ENCODE measurements at regions not wholly inside any gene's neighbourhood (a gene's known extent, or its start where the extent isn't known, plus 50 kb on each side); places are given as distances from the start of the nearest gene placed in this dataset.
"Not testable (repeated sequence)": the region's sequence is repeated elsewhere in the genome, so short reads cannot be mapped to it uniquely, and the experiment has no call there.

DNA sequence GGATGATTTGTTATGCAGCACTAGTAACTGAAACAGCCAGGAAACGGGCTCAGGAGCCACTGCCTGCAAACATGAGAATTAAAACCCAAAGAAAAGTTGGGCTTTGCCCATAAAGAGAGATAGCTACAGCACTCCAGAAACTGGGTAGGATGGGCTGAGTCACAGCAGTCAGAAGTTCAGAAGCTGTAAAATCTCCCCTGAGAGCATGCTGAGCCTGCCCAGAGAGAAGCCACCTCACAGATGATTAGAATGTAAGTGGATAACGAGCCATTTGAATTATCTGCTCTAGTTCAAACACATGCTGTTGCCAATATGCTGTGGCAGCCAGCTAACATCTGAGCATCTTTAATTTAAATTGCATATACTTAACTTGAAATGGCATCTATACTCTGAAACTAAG, 388.1 kb upstream of the ACVR2A start:
- DNase-seq = no peak

GRCh38 chr2:147451902-147452515, 392.8 kb upstream of the ACVR2A start:
- no peak for DNase-seq

- peak; percentile 56 for DNase-seq
Measured at GRCh38 chr2:147450661-147451510, 393.9 kb upstream of the ACVR2A start.

DNA sequence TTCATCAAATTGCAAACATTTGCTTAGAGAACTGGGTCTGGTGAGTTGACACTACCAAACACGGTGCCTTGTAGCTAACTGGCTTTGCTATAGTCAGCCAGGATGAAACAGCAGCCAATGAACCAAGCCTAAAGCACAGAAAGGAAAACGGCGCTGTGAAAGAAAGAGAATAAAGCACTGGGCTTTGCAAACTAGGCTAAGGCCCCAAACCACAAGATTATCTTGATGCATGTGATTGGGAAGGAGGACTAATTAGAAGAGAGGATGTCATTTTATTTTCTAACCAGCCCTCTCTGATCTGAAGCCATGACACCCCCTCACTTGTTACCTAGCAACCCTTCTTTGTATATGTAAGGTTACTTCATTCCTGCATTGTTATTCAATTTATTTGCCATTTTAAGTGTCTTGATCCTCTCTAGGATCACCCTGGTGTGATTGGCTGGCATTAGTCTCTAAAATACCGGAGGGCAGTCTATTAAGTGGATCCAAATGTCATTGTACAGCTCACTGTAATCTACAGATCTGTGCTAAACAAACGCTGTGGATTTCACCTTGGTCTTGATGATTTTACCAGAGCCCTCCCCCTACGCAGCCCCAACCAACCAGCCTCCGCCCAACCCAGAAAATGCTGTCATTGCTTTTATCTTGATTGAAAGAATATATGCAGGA, 395.4 kb upstream of the ACVR2A start:
- peak; percentile 76 for DNase-seq

GRCh38 chr2:147442816-147443215, 402.0 kb upstream of the ACVR2A start:
- DNase-seq = no peak

DNA sequence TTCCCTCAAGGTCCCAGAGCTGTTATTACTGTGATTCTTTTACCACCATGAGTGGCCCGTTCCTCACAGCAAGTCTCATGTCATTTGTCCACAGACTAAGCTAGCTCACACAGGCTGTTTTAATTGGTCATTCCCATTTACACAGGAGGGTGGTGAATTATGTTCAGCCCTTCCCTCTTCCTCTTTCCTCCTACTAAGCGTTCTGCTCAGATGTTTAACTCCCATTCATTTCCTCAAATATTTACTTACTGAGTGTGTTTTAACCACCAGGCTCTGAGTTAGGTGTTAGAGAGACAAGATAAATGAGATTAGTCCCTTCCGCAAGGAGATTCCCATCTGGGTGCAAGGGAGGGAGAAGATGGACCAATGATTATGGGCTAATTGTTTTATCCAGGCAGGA, 403.6 kb upstream of the ACVR2A start:
- DNase-seq = peak; percentile 76

DNA sequence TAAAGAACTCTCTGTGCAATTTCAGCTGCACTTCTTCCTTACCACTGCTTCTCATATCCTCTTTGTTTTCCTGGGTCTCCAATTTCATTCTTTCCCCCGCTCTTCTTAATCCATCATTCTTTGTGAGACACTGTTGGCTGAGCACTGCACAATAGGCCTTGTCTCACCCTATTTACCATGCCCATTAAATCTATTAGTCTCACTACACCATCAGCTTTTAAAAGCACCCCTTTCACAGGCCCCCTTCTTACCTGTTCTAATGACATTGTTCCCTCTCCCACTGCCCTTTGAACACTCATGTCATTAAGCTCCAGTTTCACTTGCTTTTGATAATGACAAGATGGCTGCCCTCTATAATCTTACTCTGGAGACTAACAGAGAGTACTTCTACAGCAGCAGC, 404.1 kb upstream of the ACVR2A start:
- peak; percentile 83 for DNase-seq

DNA sequence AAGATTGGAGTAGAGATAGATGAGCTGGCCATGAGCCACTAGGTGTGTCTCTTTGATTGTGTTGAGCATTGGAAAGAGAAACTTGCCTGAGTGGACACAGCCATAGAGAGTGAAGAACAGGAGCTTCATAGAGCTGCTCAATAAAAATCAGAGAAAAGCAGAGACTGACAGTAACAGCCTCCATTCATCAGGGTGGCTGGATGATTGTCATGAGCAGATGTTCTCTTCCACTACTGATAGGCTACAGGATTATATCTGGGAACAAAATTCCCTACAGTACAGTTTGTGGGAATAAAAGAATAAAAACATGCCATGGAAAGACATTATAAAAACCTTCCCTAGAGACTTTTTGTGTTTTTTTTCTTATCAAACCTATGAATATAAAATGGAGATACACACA, 404.8 kb upstream of the ACVR2A start:
- no peak for DNase-seq

- no peak for DNase-seq
Measured at GRCh38 chr2:147438882-147439281, 405.9 kb upstream of the ACVR2A start.

DNA sequence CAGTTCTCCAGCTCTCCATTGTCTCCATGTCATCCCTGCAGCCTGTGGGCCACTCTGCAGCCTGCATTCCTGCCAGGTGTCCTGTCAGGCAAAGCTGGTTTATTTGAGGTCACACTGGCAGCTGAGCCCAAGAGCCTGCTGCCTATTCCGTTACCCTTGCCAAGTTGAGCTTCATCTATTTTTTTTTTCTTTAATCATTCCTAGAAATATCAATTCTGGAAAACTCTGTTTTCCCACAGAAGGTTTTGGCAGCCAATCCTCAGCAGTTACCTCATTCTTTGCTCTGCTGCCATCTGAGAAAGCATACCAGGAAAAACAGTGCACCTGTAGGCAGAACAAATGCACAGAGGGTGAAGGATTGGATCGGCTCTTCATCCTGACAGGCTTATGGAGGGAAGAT, 411.0 kb upstream of the ACVR2A start:
- DNase-seq = no peak

DNA sequence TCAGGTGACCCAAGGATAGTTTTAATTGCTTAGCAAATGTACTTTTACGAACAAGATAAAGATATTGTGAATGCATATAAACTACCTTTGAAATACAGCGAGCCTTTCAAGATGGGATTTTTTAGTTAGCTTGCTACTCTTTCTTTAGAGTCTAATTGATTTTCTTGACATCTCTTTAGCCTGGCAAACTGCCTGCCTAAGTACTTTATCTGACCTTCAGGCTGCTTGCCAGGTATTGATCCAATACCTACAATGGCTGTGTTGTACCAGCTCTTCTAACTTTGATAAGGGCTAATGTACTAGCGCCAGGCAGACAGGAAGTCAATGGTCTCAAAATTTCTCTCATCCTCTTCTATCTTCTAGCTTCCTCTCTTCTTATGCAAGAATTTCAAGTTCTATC, 414.4 kb upstream of the ACVR2A start:
- DNase-seq = peak; percentile 77

GRCh38 chr2:147428120-147428747, 416.6 kb upstream of the ACVR2A start:
- DNase-seq = no peak

GRCh38 chr2:147425437-147426029, 419.3 kb upstream of the ACVR2A start:
- DNase-seq = no peak

GRCh38 chr2:147424766-147425165, 420.1 kb upstream of the ACVR2A start:
- no peak for DNase-seq

DNA sequence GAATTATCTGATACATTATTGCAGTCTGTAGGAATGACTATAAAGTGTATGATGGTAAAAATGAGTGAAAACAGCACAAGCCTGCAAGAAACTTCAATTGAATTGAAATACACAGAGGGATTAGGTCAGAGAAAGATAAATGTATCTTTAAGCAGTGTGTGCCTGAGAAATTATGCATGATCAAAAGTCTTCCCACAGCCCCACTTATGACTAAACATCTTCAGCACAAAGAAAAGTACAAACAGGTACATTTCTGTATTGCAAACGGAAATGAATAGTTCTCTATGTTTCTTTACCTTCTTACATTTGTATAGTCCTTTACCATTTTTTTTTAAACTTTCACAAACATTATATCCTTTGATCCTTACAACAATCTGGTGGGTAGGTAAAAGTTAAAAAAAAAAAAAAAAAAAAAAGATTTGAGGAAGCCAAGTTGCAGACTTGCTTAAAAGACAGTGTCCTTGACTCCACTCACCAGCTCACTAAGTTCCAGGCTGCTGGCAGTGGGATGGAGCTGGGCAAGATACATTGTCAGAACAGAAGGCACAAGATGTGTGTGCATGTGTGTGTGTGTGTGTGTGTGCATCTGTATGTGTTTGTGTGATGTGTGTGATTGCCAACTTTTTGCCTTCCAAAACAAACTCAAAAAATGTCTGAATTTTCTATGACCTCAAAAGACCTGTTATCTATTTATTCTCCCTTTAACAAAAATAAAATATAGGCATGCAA, 423.7 kb upstream of the ACVR2A start:
- no peak for DNase-seq

- DNase-seq = no peak
Measured at GRCh38 chr2:147420517-147420916, 424.3 kb upstream of the ACVR2A start.

DNA sequence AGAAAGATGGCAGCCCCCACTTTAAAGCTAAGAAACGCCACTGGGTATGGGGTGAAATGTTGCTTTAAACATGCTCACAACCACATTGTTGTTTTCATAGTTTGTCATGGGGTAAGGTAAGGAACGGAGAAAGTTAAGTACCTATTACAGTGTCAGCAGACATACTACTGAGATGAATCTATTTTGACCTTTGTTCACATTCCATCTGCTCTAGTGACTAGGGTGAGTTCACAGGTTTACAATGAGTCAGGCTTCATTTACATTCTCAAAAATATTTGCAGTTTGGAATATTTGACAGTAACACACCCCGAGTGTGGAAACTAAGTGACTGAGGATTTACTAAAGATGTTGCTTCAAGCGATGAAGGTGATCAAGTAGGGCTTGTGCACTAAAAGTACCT, 428.7 kb upstream of the ACVR2A start:
- DNase-seq = no peak

DNA sequence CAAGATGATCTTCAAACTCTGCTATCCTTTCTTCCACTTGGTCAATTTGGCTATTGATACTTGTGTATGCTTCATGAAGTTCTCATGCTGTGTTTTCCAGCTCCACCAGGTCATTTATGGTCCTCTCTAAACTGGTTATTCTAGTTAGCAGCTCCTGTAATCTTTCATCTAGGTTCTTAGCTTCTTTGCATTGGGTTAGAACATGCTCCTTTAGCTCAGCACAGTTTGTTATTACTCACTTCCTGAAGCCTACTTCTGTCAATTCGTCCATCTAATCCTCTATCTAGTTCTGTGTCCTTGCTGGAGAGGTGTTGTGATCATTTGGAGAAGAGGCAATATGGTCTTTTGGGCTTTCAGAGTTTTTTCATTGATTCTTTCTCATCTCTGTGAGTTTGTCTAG, 430.2 kb upstream of the ACVR2A start:
- DNase-seq = not testable (repeated sequence)

DNA sequence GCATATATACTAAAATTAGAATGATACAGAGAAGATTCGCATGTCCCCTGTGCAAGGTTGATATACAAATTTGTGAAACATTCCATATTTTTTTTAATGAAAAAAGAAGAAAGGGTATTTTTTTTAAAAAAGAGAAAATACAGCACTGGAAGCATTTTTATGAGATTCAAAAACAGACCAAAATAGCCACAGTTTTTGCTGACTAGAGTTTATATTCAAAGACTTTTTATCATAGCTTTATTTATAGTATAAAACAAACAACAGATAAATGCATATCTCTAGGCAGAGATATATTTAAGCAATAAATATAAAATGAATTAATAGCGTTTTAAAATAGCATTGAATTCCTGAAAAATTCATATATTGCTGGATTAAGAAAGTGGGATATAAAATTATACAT, 436.5 kb upstream of the ACVR2A start:
- no peak for DNase-seq

GRCh38 chr2:147405651-147406050, 439.2 kb upstream of the ACVR2A start:
- DNase-seq = no peak

DNA sequence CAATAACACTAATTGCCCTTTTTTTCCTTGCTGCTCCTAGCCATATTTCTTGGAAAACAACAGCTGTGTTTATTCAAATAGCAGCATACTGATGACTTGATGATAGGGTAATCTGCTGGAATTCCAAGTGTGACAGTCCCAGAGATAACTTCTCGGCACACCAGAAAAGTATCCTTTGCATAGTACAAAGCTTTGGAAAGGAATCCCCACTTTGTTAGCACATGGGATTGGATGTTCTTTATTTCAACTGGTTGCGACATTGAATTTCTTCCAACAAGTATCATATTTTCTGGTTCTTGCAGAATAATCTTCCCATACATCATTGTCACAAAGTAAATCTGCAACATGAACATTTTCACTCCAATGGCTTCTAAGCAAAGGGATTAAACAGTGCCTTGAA, 445.8 kb upstream of the ACVR2A start:
- no peak for DNase-seq

GRCh38 chr2:147398301-147398700, 446.5 kb upstream of the ACVR2A start:
- no peak for DNase-seq

DNA sequence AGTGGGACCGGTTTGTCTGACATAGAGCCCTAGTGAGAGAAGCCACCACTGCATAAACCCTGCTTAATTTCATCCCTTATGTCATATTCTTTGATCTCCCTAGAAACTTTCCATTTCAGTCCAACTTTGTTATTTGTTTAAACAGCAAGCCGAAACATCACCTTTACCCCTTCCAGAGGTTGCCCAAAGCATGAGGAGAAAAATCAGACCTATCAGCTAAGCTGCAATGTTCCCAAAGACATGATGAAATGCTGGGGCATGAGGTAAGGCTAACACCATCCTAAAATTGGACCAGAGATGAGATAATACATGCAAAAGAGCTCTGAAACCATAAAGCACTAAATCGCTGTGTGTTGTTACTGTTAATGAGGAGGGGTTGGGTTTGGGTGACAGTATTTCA, 447.9 kb upstream of the ACVR2A start:
- DNase-seq = no peak

Data from NCI-H146 (cell line).